Fibroblast of lung (primary cell): ENCODE measurements at regions not wholly inside any gene's neighbourhood (a gene's known extent, or its start where the extent isn't known, plus 50 kb on each side); places are given as distances from the start of the nearest gene placed in this dataset.

Source experiments
- DNase-seq, 2 donors: peaks; one replicate each; pipeline versions ENCODE4 v3.0.0 to v3.0.0-alpha.2; 2010; ENCODE audit warnings: low read depth in 2 of 2
- H2AFZ ChIP-seq: 2 replicates; pipeline ENCODE4 v1.5.1; 2012; ENCODE audit warnings: low read length, control low read depth, inconsistent platforms
- H3K27ac ChIP-seq: 2 replicates; pipeline ENCODE4 v1.5.1; 2011; ENCODE audit warnings: low read length, control low read depth; ENCODE audit not compliant: insufficient read depth
- H3K27me3 ChIP-seq: 2 replicates; pipeline ENCODE4 v1.5.1; 2011; ENCODE audit warnings: mild to moderate bottlenecking, low read length; ENCODE audit not compliant: control insufficient read depth, insufficient read depth
- H3K36me3 ChIP-seq: 2 replicates; pipeline ENCODE4 v1.5.1; 2011; ENCODE audit warnings: low read length; ENCODE audit not compliant: control insufficient read depth, insufficient read depth
- H3K4me1 ChIP-seq: 2 replicates; pipeline ENCODE4 v1.5.1; 2011; ENCODE audit warnings: low read length; ENCODE audit not compliant: control insufficient read depth, insufficient read depth; ENCODE audit errors: extremely low read depth
- H3K4me2 ChIP-seq: 2 replicates; pipeline ENCODE4 v1.5.1; 2011; ENCODE audit warnings: low read length, control low read depth; ENCODE audit not compliant: insufficient read depth; ENCODE audit errors: extremely low read depth
- H3K4me3 ChIP-seq, 4 experiments: fragments of 200-600 bp in 1 of 4; sonication (generic) in 1 of 4; replicated peaks in 1 of 4; 2 replicates each; pipeline ENCODE4 v1.5.1; 2011 to 2016; ENCODE audit warnings: low read length in 4 of 4, low read depth in 3 of 4, mild to moderate bottlenecking in 3 of 4, control low read depth in 2 of 4, inconsistent platforms in 1 of 4, mixed read lengths in 1 of 4; ENCODE audit not compliant: insufficient read depth in 1 of 4; ENCODE audit errors: control extremely low read depth in 1 of 4
- H3K79me2 ChIP-seq: 2 replicates; pipeline ENCODE4 v1.5.1; 2012; ENCODE audit warnings: mild to moderate bottlenecking, low read length, inconsistent platforms; ENCODE audit not compliant: control insufficient read depth, insufficient read depth
- H3K9ac ChIP-seq: 2 replicates; pipeline ENCODE4 v1.5.1; 2011; ENCODE audit warnings: mild to moderate bottlenecking, low read length, control low read depth; ENCODE audit not compliant: insufficient read depth
- H3K9me3 ChIP-seq: 2 replicates; pipeline ENCODE4 v1.5.1; 2012; ENCODE audit warnings: low read depth, low read length; ENCODE audit not compliant: control insufficient read depth, insufficient read depth
- H4K20me1 ChIP-seq: 2 replicates; pipeline ENCODE4 v1.5.1; 2011; ENCODE audit warnings: low read length; ENCODE audit not compliant: control insufficient read depth, insufficient read depth; ENCODE audit errors: extremely low read depth
- EZH2 ChIP-seq: IDR thresholded peaks from 2 replicates; pipeline ENCODE4 v1.5.1; 2012; ENCODE audit warnings: low read length, control low read depth, mild to moderate bottlenecking; ENCODE audit errors: missing control alignments
- TF ChIP-seq, protein P1 (sequence below), 2 donors: IDR thresholded peaks in 1 of 2; conservative IDR thresholded peaks in 1 of 2; 1 replicate in 1 of 2; 2 replicates in 1 of 2; pipeline ENCODE4 v1.5.1; 2011 to 2012; ENCODE audit warnings: low read length in 2 of 2, control low read depth in 1 of 2, inconsistent platforms in 1 of 2, low read depth in 1 of 2, mild to moderate bottlenecking in 1 of 2

DNA sequence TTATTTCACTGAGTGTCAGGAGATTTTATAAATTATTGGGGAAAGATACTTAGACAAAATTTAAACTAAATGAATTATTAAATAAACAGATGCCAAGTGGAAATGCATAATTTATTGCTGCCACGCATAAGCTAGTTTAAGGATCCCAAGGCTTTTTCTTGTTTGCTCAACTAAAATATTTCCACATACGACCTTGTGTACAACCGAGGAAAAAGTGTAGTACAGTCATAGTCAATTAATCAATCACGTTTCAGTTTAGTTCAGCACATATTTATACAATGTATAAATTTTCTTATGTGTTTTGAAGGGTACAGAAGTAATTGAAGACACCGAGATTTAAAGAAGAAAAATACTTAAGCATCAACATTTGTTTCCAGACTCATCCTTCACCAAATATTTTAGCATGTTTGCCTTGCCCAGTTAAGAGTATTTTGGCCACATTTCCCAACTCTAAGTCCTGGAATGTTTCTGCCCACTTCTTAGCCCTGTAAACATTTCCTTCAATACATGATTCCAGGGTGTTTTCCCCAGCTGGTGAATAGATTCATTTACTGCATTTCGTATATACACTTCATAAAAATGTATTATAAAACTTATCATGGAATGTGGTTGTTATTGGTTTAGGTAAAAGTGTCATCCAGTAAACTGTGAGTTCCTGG, 652.9 kb downstream of the ELAVL2 start:
- H3K4me3 ChIP-seq: no peak overlapping the region
- no peak overlapping the region for H3K4me2 ChIP-seq
- H2AFZ ChIP-seq: no peak overlapping the region
- no peak overlapping the region for H3K27ac ChIP-seq
- no peaks in the 10 kb centered on the region for H3K27me3 ChIP-seq
- no peaks in the 10 kb centered on the region for H3K36me3 ChIP-seq
- DNase-seq: no peak
- no peaks in the 10 kb centered on the region for H3K4me1 ChIP-seq
- no peaks in the 10 kb centered on the region for H3K79me2 ChIP-seq
- no peaks in the 10 kb centered on the region for H4K20me1 ChIP-seq
- H3K9ac ChIP-seq: no peak overlapping the region
- no peaks in the 10 kb centered on the region for H3K9me3 ChIP-seq
- TF ChIP-seq, protein P1, sequence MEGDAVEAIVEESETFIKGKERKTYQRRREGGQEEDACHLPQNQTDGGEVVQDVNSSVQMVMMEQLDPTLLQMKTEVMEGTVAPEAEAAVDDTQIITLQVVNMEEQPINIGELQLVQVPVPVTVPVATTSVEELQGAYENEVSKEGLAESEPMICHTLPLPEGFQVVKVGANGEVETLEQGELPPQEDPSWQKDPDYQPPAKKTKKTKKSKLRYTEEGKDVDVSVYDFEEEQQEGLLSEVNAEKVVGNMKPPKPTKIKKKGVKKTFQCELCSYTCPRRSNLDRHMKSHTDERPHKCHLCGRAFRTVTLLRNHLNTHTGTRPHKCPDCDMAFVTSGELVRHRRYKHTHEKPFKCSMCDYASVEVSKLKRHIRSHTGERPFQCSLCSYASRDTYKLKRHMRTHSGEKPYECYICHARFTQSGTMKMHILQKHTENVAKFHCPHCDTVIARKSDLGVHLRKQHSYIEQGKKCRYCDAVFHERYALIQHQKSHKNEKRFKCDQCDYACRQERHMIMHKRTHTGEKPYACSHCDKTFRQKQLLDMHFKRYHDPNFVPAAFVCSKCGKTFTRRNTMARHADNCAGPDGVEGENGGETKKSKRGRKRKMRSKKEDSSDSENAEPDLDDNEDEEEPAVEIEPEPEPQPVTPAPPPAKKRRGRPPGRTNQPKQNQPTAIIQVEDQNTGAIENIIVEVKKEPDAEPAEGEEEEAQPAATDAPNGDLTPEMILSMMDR (conservative IDR thresholded peaks at IDR 0.05 in 1 of 2, IDR thresholded peaks at IDR 0.05 in 1 of 2; ENCODE audit: low read depth in 1 of 2, low read length in 2 of 2): no peak
- TF ChIP-seq EZH2: no peak

DNA sequence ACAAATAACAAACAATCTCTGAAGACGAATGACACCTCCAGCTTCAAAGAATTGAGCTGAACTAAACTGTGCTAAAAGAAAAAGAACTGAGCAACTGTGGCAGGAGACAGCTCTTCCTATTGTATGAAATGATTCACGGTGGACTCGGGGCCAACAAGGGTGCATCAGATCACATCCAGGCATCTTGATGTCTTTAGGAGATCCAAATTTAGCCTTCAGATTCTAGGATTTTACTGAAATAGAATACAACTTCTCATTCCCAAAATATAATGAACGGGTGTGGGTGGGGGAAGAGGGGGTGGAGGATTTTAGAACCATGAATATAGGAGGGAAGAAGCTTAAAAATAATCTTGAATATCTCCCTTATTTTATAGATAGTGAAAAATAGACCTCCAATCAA, 631.8 kb downstream of the ELAVL2 start:
- TF ChIP-seq, protein P1 (conservative IDR thresholded peaks at IDR 0.05 in 1 of 2, IDR thresholded peaks at IDR 0.05 in 1 of 2; ENCODE audit: low read depth in 1 of 2, low read length in 2 of 2): no peak
- TF ChIP-seq EZH2: no peak
- H3K4me3 ChIP-seq: no peak overlapping the region
- H3K4me2 ChIP-seq: no peak overlapping the region
- no peaks in the 10 kb centered on the region for H3K27me3 ChIP-seq
- no peak for DNase-seq
- no peaks in the 10 kb centered on the region for H3K9me3 ChIP-seq
- no peak overlapping the region for H2AFZ ChIP-seq
- no peaks in the 10 kb centered on the region for H3K4me1 ChIP-seq
- no peaks in the 10 kb centered on the region for H4K20me1 ChIP-seq
- H3K79me2 ChIP-seq: no peaks in the 10 kb centered on the region
- H3K9ac ChIP-seq: no peak overlapping the region
- no peak overlapping the region for H3K27ac ChIP-seq
- no peaks in the 10 kb centered on the region for H3K36me3 ChIP-seq

DNA sequence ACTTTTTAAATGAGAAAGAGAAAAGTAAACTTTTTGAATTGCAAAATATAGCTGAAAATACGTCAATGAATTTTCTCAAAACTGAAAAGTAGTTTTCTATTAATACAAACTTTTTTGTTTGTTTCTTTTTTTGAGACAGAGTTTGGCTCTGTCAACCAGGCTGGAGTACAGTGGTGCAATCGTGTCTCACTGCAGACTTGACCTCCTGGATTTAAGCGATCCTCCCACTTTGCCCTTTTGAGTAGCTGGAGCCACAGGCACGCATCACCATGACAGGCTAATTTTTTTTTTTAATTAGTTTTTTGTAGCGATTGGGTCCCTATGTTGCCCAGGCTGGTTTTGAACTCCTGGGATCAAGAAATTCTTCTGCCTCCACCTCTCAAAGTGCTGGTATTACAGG, 610.4 kb downstream of the ELAVL2 start:
- H3K4me1 ChIP-seq: no peaks in the 10 kb centered on the region
- no peak for TF ChIP-seq EZH2
- TF ChIP-seq, protein P1 (conservative IDR thresholded peaks at IDR 0.05 in 1 of 2, IDR thresholded peaks at IDR 0.05 in 1 of 2; ENCODE audit: low read depth in 1 of 2, low read length in 2 of 2): no peak
- no peak overlapping the region for H3K9ac ChIP-seq
- H2AFZ ChIP-seq: no peak overlapping the region
- no peak overlapping the region for H3K27ac ChIP-seq
- H3K36me3 ChIP-seq: no peaks in the 10 kb centered on the region
- no peaks in the 10 kb centered on the region for H4K20me1 ChIP-seq
- H3K9me3 ChIP-seq: no peaks in the 10 kb centered on the region
- no peak overlapping the region for H3K4me2 ChIP-seq
- no peaks in the 10 kb centered on the region for H3K79me2 ChIP-seq
- H3K27me3 ChIP-seq: no peaks in the 10 kb centered on the region
- H3K4me3 ChIP-seq: no peak overlapping the region
- no peak for DNase-seq
